ENCODE measurements at regions not wholly inside any gene's neighbourhood (a gene's known extent, or its start where the extent isn't known, plus 50 kb on each side); places are given as distances from the start of the nearest gene placed in this dataset.

DNA sequence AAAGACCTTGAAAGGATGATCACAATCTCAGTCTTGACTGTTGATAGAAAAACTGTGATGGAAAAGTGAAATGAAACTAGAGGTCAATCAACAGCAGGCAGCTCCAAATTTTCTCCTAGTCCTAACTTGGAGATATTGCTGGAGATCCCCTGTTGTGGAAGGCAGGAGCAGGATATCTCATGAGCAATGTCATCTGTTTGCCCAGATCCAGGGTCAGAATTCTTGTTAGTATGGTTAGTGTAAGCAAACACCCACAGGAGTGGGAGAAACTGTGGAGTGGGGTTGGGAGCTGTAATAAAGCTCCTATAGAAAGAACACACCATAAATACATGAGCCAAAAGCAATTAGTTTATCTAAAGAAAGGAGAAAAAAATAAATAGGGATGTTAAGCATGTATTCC is 169.0 kb downstream of the AKR1D1 start:
- Histone ChIP-seq H3K27ac (ENCODE audit: low read depth, low read length) (peak overlapping the region; percentile 50), H3K36me3 (ENCODE audit: control insufficient read depth, insufficient read depth, low read length) (no peaks in the 10 kb centered on the region), H3K9ac (ENCODE audit: extremely low read depth, low read length, poor library complexity, severe bottlenecking) (peak overlapping the region; percentile 2), H3K9me3 (ENCODE audit: control insufficient read depth, low read length) (peaks cover 55% of the 10 kb centered on the region), H3K4me1 (ENCODE audit: control insufficient read depth, insufficient read depth, low read length) (peaks cover 15% of the 10 kb centered on the region), H3K4me3 (ENCODE audit: low read length) (peak overlapping the region; percentile 71), H3K27me3 (ENCODE audit: control insufficient read depth, insufficient read depth, low read length, poor library complexity, severe bottlenecking) (no peaks in the 10 kb centered on the region)
- TF ChIP-seq, protein P1, sequence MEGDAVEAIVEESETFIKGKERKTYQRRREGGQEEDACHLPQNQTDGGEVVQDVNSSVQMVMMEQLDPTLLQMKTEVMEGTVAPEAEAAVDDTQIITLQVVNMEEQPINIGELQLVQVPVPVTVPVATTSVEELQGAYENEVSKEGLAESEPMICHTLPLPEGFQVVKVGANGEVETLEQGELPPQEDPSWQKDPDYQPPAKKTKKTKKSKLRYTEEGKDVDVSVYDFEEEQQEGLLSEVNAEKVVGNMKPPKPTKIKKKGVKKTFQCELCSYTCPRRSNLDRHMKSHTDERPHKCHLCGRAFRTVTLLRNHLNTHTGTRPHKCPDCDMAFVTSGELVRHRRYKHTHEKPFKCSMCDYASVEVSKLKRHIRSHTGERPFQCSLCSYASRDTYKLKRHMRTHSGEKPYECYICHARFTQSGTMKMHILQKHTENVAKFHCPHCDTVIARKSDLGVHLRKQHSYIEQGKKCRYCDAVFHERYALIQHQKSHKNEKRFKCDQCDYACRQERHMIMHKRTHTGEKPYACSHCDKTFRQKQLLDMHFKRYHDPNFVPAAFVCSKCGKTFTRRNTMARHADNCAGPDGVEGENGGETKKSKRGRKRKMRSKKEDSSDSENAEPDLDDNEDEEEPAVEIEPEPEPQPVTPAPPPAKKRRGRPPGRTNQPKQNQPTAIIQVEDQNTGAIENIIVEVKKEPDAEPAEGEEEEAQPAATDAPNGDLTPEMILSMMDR (conservative IDR thresholded peaks at IDR 0.05): no peak
- Mint-ChIP-seq H3K27ac (peak overlapping the region; percentile 4), H3K4me3 (no peak overlapping the region), H3K4me1 (peaks cover 34% of the 10 kb centered on the region), H3K27me3 (ENCODE audit: insufficient read depth) (no peaks in the 10 kb centered on the region), H3K9me3 (peaks cover 23% of the 10 kb centered on the region), H3K36me3 (ENCODE audit: low read depth) (peaks cover 6% of the 10 kb centered on the region)
- DNase-seq: no peak

DNA sequence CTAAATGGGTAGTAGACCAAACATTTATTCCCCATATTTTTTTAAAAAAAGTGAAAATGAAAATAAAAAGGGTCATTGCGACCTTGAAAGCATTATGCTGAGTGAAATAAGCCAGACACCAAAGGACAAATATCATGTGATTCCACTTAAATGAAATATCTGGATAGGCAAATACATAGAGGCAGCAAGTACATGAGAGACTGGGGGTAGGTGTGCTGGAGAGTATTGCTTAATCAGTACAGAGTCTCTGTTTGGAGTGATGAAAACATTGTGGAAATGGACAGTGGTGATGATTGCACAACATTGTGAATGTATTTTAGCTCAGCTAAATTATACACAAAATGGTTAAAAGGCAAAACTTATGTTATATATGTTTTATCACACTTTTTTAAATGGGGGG is 169.4 kb downstream of the AKR1D1 start:
- 92% methylated on average over 1 of the region's 1 CpG; no CpG with 5 or more reads in 1 of the 2 experiments for WGBS, 2 experiments (ENCODE audit: insufficient coverage in 1 of 2, insufficient read length in 1 of 2)
- Mint-ChIP-seq H3K36me3 (ENCODE audit: low read depth) (peaks cover 6% of the 10 kb centered on the region), H3K27ac (no peak overlapping the region), H3K9me3 (peaks cover 23% of the 10 kb centered on the region), H3K27me3 (ENCODE audit: insufficient read depth) (no peaks in the 10 kb centered on the region), H3K4me3 (no peak overlapping the region), H3K4me1 (peaks cover 34% of the 10 kb centered on the region)
- Histone ChIP-seq H3K4me3 (ENCODE audit: low read length) (peak overlapping the region; percentile 71), H3K27me3 (ENCODE audit: control insufficient read depth, insufficient read depth, low read length, poor library complexity, severe bottlenecking) (no peaks in the 10 kb centered on the region), H3K9me3 (ENCODE audit: control insufficient read depth, low read length) (peaks cover 55% of the 10 kb centered on the region), H3K27ac (ENCODE audit: low read depth, low read length) (no peak overlapping the region), H3K9ac (ENCODE audit: extremely low read depth, low read length, poor library complexity, severe bottlenecking) (peak overlapping the region; percentile 2), H3K36me3 (ENCODE audit: control insufficient read depth, insufficient read depth, low read length) (no peaks in the 10 kb centered on the region), H3K4me1 (ENCODE audit: control insufficient read depth, insufficient read depth, low read length) (peaks cover 15% of the 10 kb centered on the region)
- no peak for DNase-seq
- TF ChIP-seq, protein P1 (conservative IDR thresholded peaks at IDR 0.05): no peak

GRCh38 chr7:138246428-138246827 is 170.2 kb downstream of the AKR1D1 start:
- H3K4me3 Mint-ChIP-seq: no peak overlapping the region
- Histone ChIP-seq H3K27ac (ENCODE audit: low read depth, low read length) (peak overlapping the region; percentile 48), H3K9me3 (ENCODE audit: control insufficient read depth, low read length) (peaks cover 51% of the 10 kb centered on the region), H3K9ac (ENCODE audit: extremely low read depth, low read length, poor library complexity, severe bottlenecking) (no peak overlapping the region), H3K4me3 (ENCODE audit: low read length) (peak overlapping the region; percentile 71), H3K27me3 (ENCODE audit: control insufficient read depth, insufficient read depth, low read length, poor library complexity, severe bottlenecking) (no peaks in the 10 kb centered on the region), H3K4me1 (ENCODE audit: control insufficient read depth, insufficient read depth, low read length) (peaks cover 15% of the 10 kb centered on the region), H3K36me3 (ENCODE audit: control insufficient read depth, insufficient read depth, low read length) (no peaks in the 10 kb centered on the region)
- no peak for DNase-seq
- peaks cover 6% of the 10 kb centered on the region for H3K36me3 Mint-ChIP-seq (ENCODE audit: low read depth)
- H3K27me3 Mint-ChIP-seq (ENCODE audit: insufficient read depth): no peaks in the 10 kb centered on the region
- H3K4me1 Mint-ChIP-seq: peaks cover 34% of the 10 kb centered on the region
- peaks cover 20% of the 10 kb centered on the region for H3K9me3 Mint-ChIP-seq
- WGBS, 2 experiments (ENCODE audit: insufficient coverage in 1 of 2, insufficient read length in 1 of 2): 68 to 86% methylated on average over 4 to 5 of the region's 5 CpGs
- peak overlapping the region; percentile 65 for H3K27ac Mint-ChIP-seq
- TF ChIP-seq, protein P1 (conservative IDR thresholded peaks at IDR 0.05): no peak

Measured in endodermal cell (in vitro differentiated cells).